ENCODE measurements at regions not wholly inside any gene's neighbourhood (a gene's known extent, or its start where the extent isn't known, plus 50 kb on each side); places are given as distances from the start of the nearest gene placed in this dataset.

DNA sequence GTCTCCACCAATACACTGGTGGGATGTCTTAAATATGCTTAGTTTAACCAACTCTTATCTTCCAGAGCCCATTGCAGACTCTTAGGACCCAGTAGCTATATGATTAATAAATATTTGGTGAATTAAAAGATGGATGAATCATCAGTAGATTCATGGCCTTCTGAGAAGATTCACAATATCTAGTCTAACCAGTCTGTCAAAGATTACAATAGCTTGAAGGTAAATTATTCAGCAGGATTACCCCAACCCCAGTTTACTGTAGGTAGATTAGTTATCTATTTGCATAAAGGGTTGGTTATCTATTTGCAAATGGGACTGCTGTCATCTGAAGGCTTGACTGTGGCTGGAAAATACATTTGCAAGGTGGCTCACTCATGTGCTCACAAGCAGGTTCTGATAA is 239.4 kb upstream of the THRB start:
- intact Hi-C loops (cut with micrococcal nuclease) = no loop called here
- no peaks in the 10 kb centered on the region for H3K27me3 Mint-ChIP-seq (ENCODE audit: low read depth in 3 of 3)
- Histone ChIP-seq H3K79me2 (ENCODE audit: insufficient read depth, low read length) (no peaks in the 10 kb centered on the region), H3K4me2 (replicated peaks; ENCODE audit: extremely low read depth, low read length, poor library complexity, severe bottlenecking) (no peak overlapping the region), H3K27me3 (ENCODE audit: control insufficient read depth in 2 of 2, insufficient read depth in 2 of 2, low read length in 2 of 2) (no peaks in the 10 kb centered on the region), H3K27ac (ENCODE audit: low read depth in 1 of 2, low read length in 2 of 2) (no peak overlapping the region), H3K9ac (ENCODE audit: insufficient read depth, low read length, poor library complexity, severe bottlenecking) (no peak overlapping the region), H4K20me1 (ENCODE audit: insufficient read depth, low read length) (no peaks in the 10 kb centered on the region), H2AFZ (ENCODE audit: insufficient read depth, low read depth, low read length, poor library complexity, severe bottlenecking) (no peak overlapping the region), H3K4me1 (ENCODE audit: control insufficient read depth in 1 of 2, insufficient read depth in 2 of 2, low read length in 2 of 2) (no peaks in the 10 kb centered on the region), H3K9me3 (replicated peaks in 1 of 2; ENCODE audit: control insufficient read depth in 1 of 2, insufficient read depth in 1 of 2, low read length in 2 of 2) (no peaks in the 10 kb centered on the region), H3K4me3 (replicated peaks in 1 of 3; ENCODE audit: low read depth in 2 of 3, low read length in 3 of 3) (no peak overlapping the region), H3K36me3 (replicated peaks in 1 of 2; ENCODE audit: control insufficient read depth in 1 of 2, insufficient read depth in 2 of 2, low read length in 2 of 2) (no peaks in the 10 kb centered on the region)
- no peak overlapping the region for H3K27ac Mint-ChIP-seq
- H3K4me1 Mint-ChIP-seq = no peaks in the 10 kb centered on the region
- DNase-seq = no peak
- H3K9me3 Mint-ChIP-seq = peaks cover 0 to 5% (median 3%) of the 10 kb centered on the region in 7 donors
- no peak overlapping the region for H3K4me3 Mint-ChIP-seq
- TF ChIP-seq, protein P1, sequence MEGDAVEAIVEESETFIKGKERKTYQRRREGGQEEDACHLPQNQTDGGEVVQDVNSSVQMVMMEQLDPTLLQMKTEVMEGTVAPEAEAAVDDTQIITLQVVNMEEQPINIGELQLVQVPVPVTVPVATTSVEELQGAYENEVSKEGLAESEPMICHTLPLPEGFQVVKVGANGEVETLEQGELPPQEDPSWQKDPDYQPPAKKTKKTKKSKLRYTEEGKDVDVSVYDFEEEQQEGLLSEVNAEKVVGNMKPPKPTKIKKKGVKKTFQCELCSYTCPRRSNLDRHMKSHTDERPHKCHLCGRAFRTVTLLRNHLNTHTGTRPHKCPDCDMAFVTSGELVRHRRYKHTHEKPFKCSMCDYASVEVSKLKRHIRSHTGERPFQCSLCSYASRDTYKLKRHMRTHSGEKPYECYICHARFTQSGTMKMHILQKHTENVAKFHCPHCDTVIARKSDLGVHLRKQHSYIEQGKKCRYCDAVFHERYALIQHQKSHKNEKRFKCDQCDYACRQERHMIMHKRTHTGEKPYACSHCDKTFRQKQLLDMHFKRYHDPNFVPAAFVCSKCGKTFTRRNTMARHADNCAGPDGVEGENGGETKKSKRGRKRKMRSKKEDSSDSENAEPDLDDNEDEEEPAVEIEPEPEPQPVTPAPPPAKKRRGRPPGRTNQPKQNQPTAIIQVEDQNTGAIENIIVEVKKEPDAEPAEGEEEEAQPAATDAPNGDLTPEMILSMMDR (IDR thresholded peaks at IDR 0.05) = no peak
- H3K36me3 Mint-ChIP-seq = no peaks in the 10 kb centered on the region

DNA sequence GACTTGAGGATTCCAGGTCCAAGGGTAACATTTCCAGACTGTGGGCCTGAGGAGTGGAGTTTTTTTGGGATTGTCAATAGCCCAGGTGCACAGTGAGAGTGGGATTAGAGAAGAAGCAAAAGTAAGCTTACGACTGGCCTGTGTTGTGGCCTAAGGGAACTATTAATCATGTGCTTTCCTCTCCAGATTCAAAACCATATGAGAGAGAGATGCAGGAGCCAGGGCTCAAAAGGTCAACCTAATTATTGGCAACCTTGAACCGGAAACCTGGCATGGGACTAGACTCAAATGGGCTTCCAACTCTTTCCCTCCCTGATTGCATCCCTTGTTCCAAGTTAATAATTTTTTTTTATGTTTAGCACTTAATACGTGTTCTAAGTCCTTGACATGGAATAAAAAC is 242.1 kb upstream of the THRB start:
- TF ChIP-seq, protein P1 (IDR thresholded peaks at IDR 0.05) = no peak
- Histone ChIP-seq H3K9ac (ENCODE audit: insufficient read depth, low read length, poor library complexity, severe bottlenecking) (no peak overlapping the region), H3K4me3 (replicated peaks in 1 of 3; ENCODE audit: low read depth in 2 of 3, low read length in 3 of 3) (no peak overlapping the region), H3K36me3 (replicated peaks in 1 of 2; ENCODE audit: control insufficient read depth in 1 of 2, insufficient read depth in 2 of 2, low read length in 2 of 2) (no peaks in the 10 kb centered on the region), H3K79me2 (ENCODE audit: insufficient read depth, low read length) (no peaks in the 10 kb centered on the region), H3K9me3 (replicated peaks in 1 of 2; ENCODE audit: control insufficient read depth in 1 of 2, insufficient read depth in 1 of 2, low read length in 2 of 2) (no peaks in the 10 kb centered on the region), H3K4me2 (replicated peaks; ENCODE audit: extremely low read depth, low read length, poor library complexity, severe bottlenecking) (no peak overlapping the region), H2AFZ (ENCODE audit: insufficient read depth, low read depth, low read length, poor library complexity, severe bottlenecking) (no peak overlapping the region), H3K27ac (ENCODE audit: low read depth in 1 of 2, low read length in 2 of 2) (no peak overlapping the region), H3K27me3 (ENCODE audit: control insufficient read depth in 2 of 2, insufficient read depth in 2 of 2, low read length in 2 of 2) (no peaks in the 10 kb centered on the region), H3K4me1 (ENCODE audit: control insufficient read depth in 1 of 2, insufficient read depth in 2 of 2, low read length in 2 of 2) (no peaks in the 10 kb centered on the region), H4K20me1 (ENCODE audit: insufficient read depth, low read length) (no peaks in the 10 kb centered on the region)
- H3K9me3 Mint-ChIP-seq = peaks cover 0 to 6% (median 3%) of the 10 kb centered on the region in 7 donors
- no peak overlapping the region for H3K27ac Mint-ChIP-seq
- H3K4me3 Mint-ChIP-seq = no peak overlapping the region
- no peaks in the 10 kb centered on the region for H3K27me3 Mint-ChIP-seq (ENCODE audit: low read depth in 3 of 3)
- intact Hi-C loops (cut with micrococcal nuclease) = no loop called here
- no peak for DNase-seq
- H3K4me1 Mint-ChIP-seq = no peaks in the 10 kb centered on the region
- H3K36me3 Mint-ChIP-seq = no peaks in the 10 kb centered on the region
- WGBS (ENCODE audit: insufficient coverage) = 100% methylated on average over 1 of the region's 3 CpGs

Measured in CD14-positive monocyte (primary cell).